Psoas muscle (tissue), 7 donors: ENCODE measurements at regions not wholly inside any gene's neighbourhood (a gene's known extent, or its start where the extent isn't known, plus 50 kb on each side); places are given as distances from the start of the nearest gene placed in this dataset.

Source experiments
- ATAC-seq, 4 donors: fragments of 200-7000 bp; cut with Tn5 transposase; one replicate each; pipeline ENCODE4 v1.9.1; 2020; ENCODE audit warnings: moderate library complexity in 3 of 4, mild to moderate bottlenecking in 2 of 4
- DNase-seq, 2 donors: peaks; one replicate each; pipeline ENCODE4 v3.0.0-alpha.2; 2020
- H3K27ac ChIP-seq: fragments of 200-600 bp; one replicate; pipeline ENCODE4 v1.8.0; 2022
- H3K27me3 ChIP-seq, 3 donors: fragments of 200-600 bp in 1 of 3; one replicate each; pipeline versions ENCODE4 v1.6.1 to v1.8.0; 2013 to 2022; ENCODE audit warnings: low read length in 2 of 3, mild to moderate bottlenecking in 2 of 3, moderate library complexity in 1 of 3; ENCODE audit not compliant: insufficient read depth in 3 of 3
- H3K36me3 ChIP-seq, 2 donors: fragments of 200-600 bp in 1 of 2; one replicate each; pipeline versions ENCODE4 v1.6.1 to v1.8.0; 2013 to 2022; ENCODE audit warnings: low read depth in 1 of 2, mild to moderate bottlenecking in 1 of 2, moderate library complexity in 1 of 2; ENCODE audit not compliant: insufficient read depth in 1 of 2
- H3K4me1 ChIP-seq: fragments of 200-600 bp; one replicate; pipeline ENCODE4 v1.8.0; 2022
- H3K4me3 ChIP-seq: fragments of 200-600 bp; one replicate; pipeline ENCODE4 v1.8.0; 2022; ENCODE audit warnings: mild to moderate bottlenecking
- H3K9me3 ChIP-seq: fragments of 200-600 bp; one replicate; pipeline ENCODE4 v1.8.0; 2022
- CTCF ChIP-seq: fragments of 200-600 bp; IDR thresholded peaks from one replicate; pipeline ENCODE4 v1.8.0; 2022; ENCODE audit warnings: antibody characterized with exemption
- WGBS, 3 donors: extraction: QIAGEN DNeasy Blood & Tissue Kit; methylation state at CpG; one replicate each; pipeline versions ENCODE4 v1.1.6 to v1.1.7; 2013; 5-methylcytosine and 5-hydroxymethylcytosine counted together
- intact Hi-C, 2 donors: fragments of 100-400 bp; cut with DNase I; formaldehyde crosslinking; loops; one replicate each; pipeline versions ENCODE4 v1.11.0 to v1.14.2; 2022
- donor health status: healthy with polysubstance abuse.
- donor health status: DM: no; HTN: no; CAD: no; lungs with moderate emphysema.
- donor health status: Bipolar disorder and iron deficiency.
- donor health status: healthy.
- donor health status: DM: yes; HTN: yes; CAD: no.
- donor health status: DM: no; HTN: no; CAD: no.
- donor health status: DM: yes; HTN: yes; CAD: no.

GRCh38 chr5:38070304-38070950 is 187.9 kb upstream of the EGFLAM start:
- intact Hi-C loops = no loop called here
- DNase-seq = no peak
- WGBS, 3 donors = 93 to 95% (median 94%) methylated on average over 6 of the region's 6 CpGs
- Histone ChIP-seq H3K36me3 (no peaks in the 10 kb centered on the region), H3K4me1 (no peaks in the 10 kb centered on the region), H3K4me3 (no peak overlapping the region), H3K9me3 (no peaks in the 10 kb centered on the region), H3K27ac (no peak overlapping the region), H3K27me3 (no peaks in the 10 kb centered on the region)
- no peak for TF ChIP-seq CTCF
- no peak for ATAC-seq

- intact Hi-C loops = no loop called here
These were observed 189.0 kb upstream of the EGFLAM start for GRCh38 chr5:38069360-38069759.

GRCh38 chr5:38060354-38060753 is 198.0 kb upstream of the EGFLAM start:
- H3K4me3 ChIP-seq = no peak overlapping the region
- no peaks in the 10 kb centered on the region for H3K36me3 ChIP-seq
- H3K4me1 ChIP-seq = no peaks in the 10 kb centered on the region
- DNase-seq (no peak), ATAC-seq (no peak)
- H3K27me3 ChIP-seq = no peaks in the 10 kb centered on the region
- no peak for TF ChIP-seq CTCF
- intact Hi-C loops = no loop called here
- 90 to 96% (median 94%) methylated on average over 2 of the region's 2 CpGs for WGBS, 3 donors
- no peak overlapping the region for H3K27ac ChIP-seq
- no peaks in the 10 kb centered on the region for H3K9me3 ChIP-seq

More at GRCh38 chr5:38069360-38069759, 189.0 kb upstream of the EGFLAM start:
- DNase-seq (no peak), ATAC-seq (no peak)
- no peaks in the 10 kb centered on the region for H3K27me3 ChIP-seq
- 54 to 58% (median 57%) methylated on average over 3 of the region's 3 CpGs for WGBS, 3 donors
- no peaks in the 10 kb centered on the region for H3K36me3 ChIP-seq
- no peak overlapping the region for H3K4me3 ChIP-seq
- no peak for TF ChIP-seq CTCF
- H3K27ac ChIP-seq = no peak overlapping the region
- H3K9me3 ChIP-seq = no peaks in the 10 kb centered on the region
- no peaks in the 10 kb centered on the region for H3K4me1 ChIP-seq

GRCh38 chr5:38059876-38060275 is 198.5 kb upstream of the EGFLAM start:
- TF ChIP-seq CTCF = no peak
- no peak for DNase-seq
- intact Hi-C loops = no loop called here

More at GRCh38 chr5:38059876-38060275, 198.5 kb upstream of the EGFLAM start:
- Histone ChIP-seq H3K27ac (no peak overlapping the region), H3K4me1 (no peaks in the 10 kb centered on the region), H3K36me3 (no peaks in the 10 kb centered on the region), H3K4me3 (no peak overlapping the region), H3K9me3 (no peaks in the 10 kb centered on the region), H3K27me3 (no peaks in the 10 kb centered on the region)
- 79 to 90% (median 84%) methylated on average over 6 of the region's 6 CpGs for WGBS, 3 donors
- no peak for ATAC-seq
